NCI-H2081 (cell line): ENCODE measurements at regions not wholly inside any gene's neighbourhood (a gene's known extent, or its start where the extent isn't known, plus 50 kb on each side); places are given as distances from the start of the nearest gene placed in this dataset.

ENCODE experiments used
- DNase-seq, 2 experiments: peaks; one replicate each; lab custom pipeline; 2025; lab: John Stamatoyannopoulos, UW

DNA sequence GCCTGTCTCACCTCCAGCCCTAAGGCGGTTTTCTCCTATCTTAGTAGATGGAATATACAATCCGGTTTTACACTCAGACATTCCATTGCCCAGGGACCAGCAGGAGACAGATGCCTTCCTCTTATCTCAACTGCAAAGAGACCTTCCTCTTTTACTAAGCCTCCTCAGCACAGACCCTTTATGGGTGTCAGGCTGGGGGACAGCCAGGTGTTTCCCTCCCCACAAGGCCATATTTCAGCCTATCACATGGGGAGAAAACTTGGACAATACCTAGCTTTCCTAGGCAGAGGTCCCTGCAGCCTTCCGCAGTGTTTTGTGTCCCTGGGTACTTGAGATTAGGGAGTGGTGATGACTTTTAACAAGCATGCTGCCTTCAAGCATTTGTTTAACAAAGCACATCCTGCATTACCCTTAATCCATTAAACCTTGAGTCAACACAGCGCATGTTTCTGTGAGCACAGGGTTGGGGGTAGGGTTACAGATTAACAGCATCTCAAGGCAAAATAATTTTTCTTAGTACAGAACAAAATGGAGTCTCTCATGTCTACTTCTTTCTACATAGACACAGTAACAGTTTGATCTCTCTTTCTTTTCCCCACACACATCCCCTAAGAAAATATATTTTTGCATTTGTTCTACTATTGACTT, 876.2 kb downstream of the ANKRD7 start:
- DNase-seq: peak; percentile 21 to 52

DNA sequence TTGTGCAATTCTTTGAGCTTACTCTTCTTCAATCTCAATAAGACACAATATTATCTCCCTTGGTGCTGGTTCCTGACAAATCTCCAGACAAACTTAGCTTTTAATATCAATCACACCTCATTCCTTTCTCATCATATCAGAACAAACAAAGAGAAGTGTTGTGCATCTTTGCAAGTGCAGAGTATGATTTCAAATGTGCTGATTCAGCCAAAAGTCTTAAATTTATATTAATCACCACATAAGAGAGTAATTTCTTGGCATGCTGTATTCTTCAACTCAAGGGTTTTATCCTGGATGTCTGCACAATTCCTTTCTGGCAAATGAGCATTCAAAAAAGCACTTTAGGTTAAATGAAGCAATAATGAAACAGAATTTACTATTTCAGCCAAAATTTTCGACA, 877.8 kb downstream of the ANKRD7 start:
- no peak for DNase-seq

DNA sequence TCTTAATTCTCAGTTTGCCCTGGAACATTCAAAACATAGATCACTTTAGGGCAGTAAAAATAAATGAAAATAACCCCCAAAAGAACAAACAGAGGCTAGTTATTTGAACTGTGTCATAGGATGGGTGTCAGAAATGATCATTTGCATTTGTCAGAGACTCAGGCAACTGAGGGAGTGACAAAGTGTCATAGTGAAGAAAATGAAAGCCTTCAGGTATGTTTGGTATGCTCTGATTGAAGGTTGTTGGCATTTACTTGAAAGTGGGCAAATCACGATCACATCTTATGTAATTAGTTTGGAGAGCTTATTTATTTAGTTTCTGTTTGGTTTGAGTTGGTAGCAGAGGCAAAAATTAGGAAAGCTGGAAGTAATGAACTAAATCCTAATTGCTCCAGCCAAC, 880.9 kb downstream of the ANKRD7 start:
- no peak for DNase-seq

DNA sequence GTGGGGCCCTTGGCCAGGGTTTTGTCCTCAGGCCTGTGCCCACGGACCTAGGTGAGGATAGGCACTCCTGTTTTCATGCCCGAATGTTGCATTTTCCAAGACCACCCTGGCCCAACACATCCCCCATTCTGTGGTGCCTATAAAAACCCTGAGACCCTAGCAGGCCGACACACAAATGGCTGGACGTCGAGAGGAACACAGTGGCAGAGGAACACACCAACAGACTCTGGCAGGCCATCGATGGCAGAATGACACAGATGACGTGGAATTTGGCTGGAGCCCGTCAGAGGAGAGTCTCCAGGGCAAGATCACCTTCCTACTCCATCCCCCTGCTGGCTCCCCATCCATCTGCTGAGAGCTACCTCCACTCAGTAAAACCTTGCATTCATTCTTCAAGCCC, 898.8 kb downstream of the ANKRD7 start:
- no peak for DNase-seq

DNA sequence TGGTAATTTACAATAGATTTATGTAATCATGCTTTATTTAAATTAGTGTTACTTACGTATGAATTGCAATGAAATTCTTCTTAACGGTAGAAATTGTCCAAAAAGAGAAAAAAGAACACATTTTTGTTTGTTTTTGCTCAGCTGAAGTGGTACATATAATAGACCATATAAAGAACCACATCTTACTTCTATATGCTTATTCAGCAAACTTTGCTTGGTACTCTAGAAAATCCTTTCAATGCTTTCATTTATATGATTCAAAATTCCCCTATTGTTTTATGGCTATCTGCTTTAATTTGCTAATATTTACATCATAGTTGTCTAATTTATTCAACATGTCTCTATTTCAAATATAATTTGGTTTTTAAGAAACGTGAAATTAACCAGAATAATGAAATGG, 903.2 kb downstream of the ANKRD7 start:
- no peak for DNase-seq

DNA sequence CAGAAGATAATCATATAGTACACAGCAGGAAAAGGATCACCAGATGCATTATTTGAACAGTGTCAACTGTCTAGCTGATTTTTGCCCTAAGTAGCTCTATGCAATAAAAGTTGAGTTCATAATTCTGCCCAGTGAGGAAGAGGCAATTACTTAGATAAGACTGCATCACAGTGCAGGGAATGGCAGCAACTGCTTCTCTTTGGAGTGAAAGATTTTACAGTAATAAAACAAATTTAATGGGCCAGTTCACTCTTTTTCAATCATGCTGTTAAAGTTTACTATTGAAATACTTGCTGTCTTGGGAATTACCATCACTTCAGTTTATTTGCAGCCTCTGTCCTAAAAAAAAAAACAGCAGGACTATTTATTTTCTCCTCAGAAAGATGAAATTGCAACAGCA, 907.9 kb downstream of the ANKRD7 start:
- DNase-seq: no peak

DNA sequence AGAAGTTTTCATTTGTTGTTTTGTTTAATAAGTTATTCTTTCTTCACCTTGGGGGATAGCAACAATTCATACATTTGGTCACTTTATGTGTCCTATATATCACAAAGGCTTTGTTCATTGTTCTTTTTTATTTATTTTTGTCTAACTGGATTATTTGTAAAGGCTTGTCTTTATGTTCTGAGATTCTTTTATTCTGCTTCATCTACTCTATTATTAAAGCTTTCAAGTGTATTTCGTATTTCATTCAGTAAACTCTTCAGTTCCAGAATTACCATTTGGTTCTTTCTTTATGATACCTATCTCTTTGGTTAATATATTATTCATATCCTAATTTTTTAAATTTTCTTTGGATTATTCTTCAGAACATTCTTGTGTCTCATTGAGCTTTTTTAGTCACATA, 942.9 kb downstream of the ANKRD7 start:
- DNase-seq: no peak

DNA sequence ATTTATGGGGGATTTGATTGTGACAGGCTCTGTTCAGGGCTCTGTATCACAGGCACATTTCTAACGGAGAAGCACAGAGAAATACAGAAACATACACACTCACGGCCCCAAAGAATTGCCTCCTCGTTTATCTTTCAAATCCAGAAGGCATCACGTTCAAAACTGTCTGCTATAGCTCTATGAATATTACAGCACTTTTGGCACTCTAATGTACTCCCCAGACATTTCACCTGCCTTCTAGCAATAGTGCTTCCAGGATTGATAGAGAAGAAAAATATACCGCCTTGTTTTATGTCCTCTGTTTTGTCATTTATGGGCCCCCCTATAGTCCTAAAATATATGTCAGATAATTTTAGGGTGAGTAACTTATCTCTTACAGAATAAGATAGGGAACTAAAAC, 947.5 kb downstream of the ANKRD7 start:
- no peak for DNase-seq

DNA sequence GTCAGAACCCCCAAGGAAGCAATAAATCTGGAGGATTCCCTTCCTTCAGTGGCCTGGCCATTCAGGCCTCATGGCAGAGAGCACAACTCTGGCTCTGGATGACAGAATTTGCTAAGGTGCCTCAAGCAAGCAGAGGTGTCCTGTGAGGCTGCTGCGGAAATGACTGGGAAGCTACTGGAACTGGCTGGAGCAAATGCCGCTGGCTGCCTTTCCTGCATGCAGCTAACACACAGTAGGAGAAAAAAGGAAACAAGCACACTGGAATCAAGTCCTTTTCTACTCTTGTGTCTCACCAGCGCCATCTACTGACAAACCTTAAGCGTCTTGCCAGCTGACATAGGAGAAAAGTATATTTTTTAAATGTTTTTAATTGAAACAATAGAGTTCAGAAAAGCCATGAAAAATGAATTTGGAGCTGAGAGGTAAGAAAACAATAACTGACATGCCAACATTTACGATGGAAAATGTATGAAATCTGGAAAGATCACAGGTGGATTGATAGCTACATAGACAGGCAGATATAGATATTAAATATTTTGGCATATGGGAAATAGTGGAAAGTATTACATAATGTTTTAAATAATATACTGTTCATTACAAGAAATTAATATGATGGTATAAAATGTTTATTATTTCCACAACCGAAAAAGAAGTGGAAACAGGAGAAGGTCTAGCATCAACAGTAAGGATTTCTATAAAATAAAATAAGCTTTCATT, 951.6 kb downstream of the ANKRD7 start:
- DNase-seq: peak; percentile 89 to 91

DNA sequence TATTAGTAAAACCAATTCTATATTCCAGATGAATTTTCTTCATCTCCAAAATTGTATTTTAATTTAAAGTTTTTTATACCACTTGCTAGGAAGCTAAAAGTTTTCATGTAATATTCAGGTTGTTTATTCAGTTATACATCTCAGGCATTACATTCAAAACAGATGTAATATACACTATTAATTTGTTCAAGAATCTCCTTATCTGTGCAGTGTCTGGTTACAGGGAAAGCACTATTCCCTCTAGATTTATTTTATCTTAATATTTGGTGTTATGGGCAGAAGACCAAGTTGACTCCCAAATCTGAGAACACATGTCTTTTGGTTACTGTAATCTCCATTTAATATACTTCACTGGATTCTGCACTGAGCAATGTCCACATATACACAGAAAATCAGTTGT, 953.4 kb downstream of the ANKRD7 start:
- DNase-seq: no peak

DNA sequence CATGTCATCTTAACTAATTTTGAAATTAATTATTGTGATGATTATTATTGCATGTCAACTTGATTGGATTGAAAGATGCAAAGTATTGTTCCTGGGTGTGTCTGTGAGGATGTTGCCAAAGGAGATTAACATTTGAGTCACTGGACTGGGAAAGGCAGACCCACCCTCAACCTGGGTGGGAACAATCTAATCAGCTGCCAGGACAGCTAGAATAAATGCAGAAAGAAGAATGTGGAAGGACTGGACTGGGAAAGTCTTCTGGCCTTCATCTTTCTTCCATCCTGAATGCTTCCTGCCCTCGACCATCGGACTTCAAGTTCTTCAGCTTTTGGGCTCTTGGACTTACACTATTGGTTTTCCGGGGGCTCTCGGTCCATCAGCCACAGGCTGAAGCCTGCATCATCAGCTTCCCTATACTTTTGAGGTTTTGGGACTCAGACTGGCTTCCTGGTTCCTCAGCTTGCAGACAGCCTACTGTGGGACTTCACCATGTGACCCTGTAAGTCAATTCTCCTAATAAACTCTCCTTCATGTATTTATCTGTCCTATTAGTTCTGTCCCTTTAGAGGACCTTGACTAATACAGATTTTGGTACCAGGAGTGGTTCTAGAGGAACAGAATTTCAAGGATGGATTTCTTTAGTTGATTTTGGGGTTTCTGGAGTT, 959.8 kb downstream of the ANKRD7 start:
- DNase-seq: no peak

DNA sequence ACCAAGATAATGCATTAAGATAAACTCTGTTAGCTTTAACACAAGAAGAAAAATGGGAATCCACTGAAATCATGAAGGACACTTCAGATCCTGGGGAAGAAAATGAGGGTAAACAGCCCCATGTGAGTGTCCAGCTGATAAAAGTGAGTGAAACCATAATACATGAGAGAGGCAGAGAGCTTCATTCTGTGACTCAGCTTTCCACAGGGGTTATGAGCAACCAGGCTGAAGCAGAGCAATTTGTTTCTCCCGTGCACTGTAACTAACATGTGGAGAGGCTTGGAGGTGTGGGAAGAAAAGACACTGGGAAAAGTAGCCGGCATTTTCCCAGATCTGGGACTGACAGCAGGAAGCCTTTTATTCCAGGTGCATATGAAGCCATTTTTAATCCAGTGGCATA, 971.7 kb downstream of the ANKRD7 start:
- no peak for DNase-seq

DNA sequence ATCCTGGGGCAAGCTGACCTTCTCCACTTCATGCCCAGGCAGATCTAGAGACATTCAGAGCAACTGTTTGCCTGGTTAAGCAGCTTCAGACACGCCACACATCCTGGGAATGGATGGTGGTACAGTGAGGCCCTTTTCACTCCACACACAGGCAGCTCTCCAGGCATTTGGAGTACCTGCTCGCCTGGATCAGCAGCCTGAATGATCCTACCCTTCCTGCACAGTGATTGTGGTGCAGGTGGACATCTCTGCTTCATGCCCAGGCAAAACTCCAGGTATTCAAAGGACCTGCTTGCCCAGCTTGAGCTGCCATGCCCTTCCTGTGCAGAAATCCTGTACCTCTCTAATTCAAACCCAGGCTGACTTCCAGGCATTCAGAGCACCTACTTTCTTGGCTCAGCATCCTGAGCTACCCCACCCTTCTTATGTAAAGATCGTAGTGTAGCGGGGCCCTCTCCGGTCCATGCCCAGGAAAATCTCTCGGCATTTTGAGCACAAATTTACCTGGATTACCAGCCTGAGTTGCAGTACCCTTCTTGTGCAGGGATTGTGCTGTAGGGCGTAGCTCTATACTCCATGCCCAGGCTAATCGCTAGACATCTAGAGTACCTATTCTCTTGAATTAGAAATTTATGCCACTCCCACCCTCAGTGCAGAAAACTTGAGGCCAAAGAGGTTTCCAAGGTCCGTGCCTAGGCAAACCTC, 972.8 kb downstream of the ANKRD7 start:
- DNase-seq: no peak

DNA sequence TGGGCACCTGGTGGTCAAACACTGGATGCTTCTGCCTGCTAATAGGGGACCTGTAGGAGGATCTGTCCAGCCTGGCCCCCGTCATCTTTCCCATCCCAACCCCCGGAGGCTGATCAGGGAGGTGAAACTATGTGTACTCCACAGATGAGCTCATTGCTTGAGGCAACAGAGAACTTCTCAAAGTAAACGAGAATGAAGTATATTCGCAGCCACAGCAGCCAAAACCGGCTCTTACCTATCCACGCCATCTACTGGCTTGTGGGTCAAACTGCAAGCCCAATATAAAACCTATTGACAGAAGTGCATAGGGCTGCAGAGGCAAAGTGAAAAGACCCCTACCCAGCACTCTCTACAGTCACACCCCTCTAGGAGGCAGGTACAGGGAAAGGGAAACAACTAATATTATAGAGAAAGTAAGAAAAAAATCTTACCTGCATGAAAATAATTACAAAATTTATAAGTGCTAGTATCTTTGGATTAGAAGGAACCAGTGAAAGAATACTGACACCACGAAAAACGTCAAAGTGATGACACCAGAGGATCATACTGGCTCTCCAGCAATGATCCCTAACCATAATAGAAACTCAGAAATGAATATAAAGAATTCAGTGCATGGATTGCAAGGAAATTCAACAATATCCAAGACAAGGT, 973.5 kb downstream of the ANKRD7 start:
- DNase-seq: peak; percentile 65 to 78

DNA sequence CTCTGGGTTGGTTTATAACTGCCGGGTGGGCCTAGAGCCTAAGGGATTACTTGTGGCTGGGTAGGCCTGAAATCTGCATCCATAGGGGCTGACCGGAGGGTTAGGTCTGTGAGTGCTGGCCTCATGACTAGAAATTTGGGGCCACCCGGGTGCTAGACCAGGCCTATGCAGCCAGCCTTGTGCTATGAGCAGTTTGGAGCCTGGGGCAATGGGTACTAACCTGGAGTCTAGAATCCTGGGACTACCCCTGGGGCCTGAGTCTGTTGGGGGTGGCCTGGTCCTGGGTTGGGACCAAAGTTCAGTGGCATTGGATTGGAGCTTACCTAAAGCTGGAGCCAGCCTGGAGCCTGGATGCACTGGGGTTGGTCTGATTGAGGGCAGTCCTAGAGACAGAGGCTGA, 995.2 kb downstream of the ANKRD7 start:
- DNase-seq: no peak

DNA sequence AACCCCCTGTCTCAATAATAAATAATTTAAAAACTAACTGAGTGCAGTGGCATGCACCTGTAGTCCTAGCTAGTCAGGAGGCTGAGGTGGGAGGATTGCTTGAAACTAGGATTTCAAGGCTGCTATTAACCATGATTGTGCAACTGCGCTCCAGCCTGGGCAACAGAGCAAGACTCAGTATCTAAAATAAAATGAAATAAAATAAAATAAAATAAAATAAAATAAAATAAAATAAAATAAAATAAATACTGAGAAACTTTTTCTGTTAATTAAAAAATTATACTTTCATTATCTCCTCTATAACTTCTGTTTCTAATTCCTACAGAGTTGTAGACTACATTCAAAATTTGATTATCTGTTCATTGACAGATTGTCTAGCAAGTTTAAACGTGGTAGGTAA, 999.4 kb downstream of the ANKRD7 start:
- no peak for DNase-seq

DNA sequence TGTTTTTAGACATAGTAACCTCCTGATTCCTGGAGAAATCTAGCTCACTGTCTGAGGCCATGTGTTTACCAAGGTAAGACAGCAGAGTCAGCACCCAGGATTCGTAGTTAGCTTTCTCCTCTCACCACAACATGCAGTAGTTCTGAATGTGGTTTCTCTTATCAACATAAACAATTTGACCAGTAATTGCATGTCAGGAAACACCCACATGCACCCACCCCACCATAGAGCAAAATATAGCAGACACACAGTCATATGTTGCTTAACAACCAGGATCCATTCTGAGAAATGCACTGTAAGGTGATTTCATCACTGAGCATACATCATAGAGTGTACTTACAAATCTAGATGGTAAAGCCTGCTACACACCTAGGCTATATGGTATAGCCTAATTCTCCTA, 1004.0 kb downstream of the ANKRD7 start:
- DNase-seq: no peak

DNA sequence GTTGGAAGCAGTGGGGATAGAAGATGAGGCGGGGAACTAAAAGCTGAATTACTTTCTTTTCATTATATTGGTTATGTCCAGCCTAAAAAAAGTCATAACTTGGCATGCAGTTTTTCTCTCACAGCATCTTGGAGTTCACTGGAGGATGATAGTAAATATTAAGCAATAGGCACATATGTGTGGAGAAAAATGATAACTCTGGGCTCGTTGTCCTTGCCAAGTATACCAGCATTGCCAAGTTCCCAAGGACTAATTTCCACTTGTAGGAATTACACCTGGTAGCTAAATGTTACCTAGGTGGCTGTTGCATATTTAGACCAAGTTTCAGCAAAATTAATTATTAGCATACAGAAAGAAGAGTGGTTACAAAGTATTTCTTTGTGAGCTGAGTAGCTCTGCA, 1007.6 kb downstream of the ANKRD7 start:
- DNase-seq: no peak

DNA sequence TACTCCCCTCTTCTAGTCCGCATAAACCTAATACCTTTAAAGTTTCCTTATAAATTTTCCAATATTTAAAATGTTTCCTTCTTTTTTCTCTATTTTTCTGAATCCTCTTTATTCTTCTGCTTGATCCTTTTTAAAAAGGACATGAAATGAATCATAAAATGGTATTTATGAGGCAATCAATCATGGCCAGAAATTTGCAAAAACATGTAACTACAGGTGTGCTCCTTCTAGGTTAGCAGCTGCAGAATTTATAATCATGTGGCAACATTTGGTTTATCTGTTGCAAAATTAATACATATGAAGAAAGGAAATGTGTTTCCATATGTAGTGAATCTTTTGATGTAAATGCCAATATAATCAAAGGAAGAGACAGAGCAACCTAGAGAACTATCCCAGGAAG, 1008.5 kb downstream of the ANKRD7 start:
- no peak for DNase-seq

DNA sequence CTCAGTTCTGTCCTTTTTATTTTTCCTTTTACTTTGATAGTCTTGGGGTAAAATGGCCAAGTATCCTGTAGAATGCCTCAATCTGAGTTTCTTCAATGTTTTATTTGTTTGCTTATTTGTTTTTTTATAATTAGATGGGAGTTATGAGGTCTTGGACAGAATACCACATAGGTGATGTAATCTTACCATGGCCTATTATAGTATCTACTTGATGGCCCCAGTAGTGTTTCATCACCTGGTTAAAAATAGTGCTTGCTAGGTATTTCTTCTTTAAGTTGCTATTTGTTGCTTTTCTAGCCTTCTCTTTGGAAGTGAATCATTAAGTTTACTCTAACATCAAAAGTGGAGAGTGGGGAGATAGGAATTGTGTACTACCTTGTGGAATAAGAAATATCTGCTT, 1020.0 kb upstream of the KCND2 start:
- DNase-seq: no peak

DNA sequence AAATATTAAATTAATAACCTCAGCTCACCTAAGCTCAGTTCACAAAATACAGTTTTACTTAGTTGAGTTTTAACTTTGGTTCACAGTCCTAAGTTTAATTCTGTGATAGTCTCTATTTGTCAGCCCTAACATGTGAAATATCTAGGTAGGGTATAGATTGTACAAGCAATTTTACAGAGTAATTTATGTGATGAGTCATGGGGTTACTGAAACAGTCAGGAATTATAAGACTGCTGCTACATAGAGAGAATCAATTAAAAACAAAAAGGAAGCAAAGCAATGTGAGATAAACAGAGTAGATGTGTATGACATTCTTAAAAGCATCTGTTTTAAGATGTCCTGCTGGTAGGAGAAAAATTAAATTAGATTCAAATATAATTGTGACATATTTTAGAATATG, 1018.2 kb upstream of the KCND2 start:
- DNase-seq: no peak

DNA sequence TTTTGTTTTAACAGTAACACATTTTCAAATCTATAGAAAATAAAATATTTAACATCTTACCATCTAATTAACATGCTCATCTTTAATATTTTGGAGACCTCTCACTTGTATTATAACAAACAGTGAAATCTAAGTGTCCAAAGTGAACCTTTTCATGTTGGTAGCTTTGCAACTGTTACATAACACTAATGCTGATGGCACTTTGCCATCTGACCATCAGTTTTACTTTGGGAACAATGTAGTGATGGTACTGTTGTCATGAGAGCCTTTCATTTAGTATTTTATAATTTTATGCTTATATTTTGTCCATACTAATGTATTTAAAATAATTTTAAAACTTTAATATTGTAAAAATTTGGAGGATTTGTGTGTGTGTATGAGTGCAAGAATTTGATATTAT, 1017.0 kb upstream of the KCND2 start:
- no peak for DNase-seq
